HG02973 (cell line): ENCODE measurements at regions not wholly inside any gene's neighbourhood (a gene's known extent, or its start where the extent isn't known, plus 50 kb on each side); places are given as distances from the start of the nearest gene placed in this dataset.

Source experiments
- ATAC-seq: cut with Tn5 transposase; IDR thresholded peaks from one replicate; pipeline ENCODE4 v1.9.1; 2021; ENCODE audit warnings: moderate library complexity; ENCODE audit not compliant: unreplicated experiment

DNA sequence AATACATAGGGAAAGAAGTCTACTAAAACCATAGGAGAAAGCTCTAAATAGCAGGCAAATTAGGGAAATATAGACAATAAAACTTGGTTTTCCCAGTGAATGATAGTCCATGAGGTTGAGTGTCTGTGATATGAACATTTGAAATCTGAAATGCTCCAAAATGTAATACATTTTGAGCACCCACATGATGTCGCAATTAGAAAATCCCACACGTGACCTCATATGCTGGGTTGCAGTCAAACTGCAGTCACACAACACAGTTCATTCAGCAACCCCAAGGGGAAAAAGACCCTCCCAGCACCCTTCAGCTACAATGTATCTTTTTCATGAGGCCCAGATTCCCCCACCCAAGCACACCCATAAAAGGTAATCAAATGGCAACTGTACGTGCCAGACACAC, 155.6 kb downstream of the BTC start:
- ATAC-seq: no peak

DNA sequence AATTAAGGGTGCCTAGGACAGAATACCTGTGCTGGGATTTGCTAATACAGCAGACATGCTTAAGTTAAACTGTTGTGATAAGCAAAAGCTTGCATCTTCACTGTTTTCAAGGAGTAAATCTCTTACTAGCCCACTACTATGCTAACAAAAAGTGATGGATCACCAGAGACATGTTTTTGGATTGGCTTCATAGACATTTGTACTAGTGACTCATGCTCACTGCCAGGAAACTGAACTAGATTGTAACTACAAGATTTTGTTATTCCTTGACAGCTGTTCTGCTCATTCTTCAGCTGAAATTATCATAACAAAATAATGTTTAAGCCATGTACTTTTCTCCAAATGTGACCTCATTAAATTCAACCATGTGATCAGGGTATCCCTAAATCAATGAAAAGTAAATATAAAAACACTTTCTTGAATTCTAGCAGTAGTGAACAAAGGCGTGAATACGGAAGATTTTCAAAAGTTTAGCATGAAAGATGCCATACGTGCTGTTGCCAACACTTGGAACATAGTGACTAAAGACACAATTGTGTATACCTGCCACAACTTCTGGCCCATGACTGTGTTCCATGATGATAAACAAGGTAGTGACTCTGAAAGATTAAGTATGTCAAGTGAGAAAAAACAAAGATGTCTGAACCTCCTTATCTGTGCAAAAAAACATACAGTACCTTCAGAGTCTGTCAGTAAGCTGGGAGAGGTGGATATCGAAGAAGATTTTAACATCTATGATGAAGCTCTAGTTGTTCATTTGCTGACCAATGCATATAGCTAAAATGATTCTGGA, 154.0 kb downstream of the BTC start:
- no peak for ATAC-seq

DNA sequence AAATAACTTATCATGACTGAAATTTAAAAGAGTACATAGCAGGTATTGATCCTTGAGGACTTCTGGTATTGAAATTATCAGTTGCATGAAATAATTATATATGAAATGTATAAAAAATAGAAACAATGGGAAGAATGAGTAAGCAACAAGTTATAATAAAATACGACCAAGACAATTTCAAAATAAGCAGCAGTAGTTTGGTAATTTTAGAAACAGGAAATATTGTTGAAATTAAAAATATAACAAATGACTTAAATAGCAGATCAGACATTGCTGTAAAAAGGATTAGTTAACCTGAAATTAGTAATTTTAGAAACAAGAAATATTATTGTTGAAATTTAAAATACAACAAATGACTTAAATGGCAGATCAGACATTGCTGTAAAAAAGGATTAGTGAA, 152.3 kb downstream of the BTC start:
- no peak for ATAC-seq

DNA sequence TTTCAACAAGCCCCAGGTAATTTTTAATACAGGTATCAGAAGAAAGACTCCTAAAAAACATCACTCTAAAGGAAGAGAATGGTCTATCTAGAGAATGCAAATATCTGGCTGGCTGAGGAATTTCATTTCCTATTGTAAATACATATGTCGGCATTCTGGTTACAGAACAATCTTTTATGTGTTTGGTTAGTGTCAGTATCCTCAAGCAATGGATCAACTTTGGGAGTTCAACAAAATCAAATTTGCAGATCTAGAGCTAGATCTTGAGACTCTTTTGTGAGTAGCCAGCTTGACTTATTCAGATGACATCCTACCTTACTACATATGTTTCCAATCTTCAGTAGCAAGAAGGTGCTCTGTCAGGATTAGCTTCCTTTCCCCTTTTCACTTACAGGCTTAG, 145.1 kb downstream of the BTC start:
- ATAC-seq: no peak

DNA sequence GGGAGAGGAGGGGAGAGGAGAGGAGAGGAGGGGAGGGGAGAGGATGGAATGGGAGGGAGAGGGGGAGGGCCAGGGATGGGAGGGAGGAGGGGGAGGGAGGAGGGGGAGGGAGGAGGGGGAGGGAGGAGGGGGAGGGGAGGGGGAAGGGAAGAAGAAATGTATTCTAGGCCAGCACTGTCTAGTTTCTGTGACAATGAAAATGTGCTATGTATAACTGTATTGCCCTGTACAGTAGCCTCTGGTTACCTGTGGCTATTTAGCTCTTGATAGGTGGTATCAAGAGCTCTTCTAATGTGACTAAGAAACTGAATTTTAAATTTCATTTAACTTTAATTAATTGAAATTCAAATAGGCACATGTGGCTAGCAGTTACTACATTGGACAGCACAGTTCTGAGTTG, 143.1 kb downstream of the BTC start:
- no peak for ATAC-seq

DNA sequence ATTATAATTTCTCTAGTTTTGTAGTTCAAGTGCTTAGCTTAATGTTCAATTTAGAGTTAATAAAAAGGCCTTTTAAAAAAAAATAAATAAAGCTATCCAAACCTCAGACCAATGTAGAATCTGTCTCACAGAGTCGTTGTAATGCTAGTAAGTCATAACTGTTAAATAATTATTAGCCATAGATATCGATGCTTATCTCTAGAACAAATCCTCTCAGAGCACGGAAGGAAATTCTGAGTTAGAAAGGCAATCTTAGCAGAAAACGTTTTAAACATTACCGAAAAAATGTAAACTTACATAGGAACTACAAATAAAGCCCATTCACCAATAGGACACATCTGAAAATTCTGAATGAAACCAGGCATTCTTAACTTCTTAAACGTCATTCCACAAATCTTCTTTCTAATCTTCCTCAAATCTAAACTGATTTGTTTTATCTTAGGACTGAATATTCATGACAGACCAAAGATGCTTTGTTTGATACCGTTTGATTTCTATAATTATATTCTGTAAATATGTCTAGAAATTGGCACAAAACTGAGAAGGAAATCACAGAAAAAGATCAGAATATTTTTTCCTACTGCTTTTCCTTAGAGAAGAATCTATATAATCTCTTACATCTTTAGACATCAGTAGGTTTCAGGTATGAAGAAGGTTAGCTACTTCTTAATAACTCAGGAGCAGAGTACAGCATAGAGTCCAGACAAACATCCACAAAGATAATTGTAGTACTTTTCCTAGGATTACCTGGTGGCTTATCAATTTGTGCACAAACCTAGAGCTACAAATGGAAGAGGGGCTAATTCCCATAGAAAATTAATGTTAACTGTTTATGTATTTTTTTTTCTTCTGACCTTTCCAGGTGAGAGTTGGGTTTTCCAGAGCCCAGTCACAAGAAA, 140.7 kb downstream of the BTC start:
- ATAC-seq: no peak

DNA sequence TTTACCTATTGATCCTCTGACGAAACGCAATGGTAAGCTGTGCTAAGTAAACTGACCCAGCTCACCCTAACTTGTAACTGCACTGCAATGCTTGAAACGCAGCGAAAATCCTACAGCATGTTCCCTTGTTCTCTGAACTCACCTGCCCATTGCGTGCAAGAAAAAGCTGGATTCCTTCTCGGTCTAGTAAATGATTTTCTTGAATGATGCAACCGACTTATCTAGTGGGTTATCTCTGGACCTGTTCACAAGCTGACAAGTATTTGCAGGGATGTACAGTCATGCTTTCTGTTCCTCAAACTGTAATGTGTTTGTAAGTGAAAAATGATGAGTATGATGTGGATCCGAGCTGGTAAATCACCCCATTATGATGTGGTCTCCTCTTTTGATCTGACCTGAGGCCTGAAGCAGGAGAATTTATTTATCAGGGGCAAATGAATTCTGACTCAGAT, 140.1 kb downstream of the BTC start:
- no peak for ATAC-seq

DNA sequence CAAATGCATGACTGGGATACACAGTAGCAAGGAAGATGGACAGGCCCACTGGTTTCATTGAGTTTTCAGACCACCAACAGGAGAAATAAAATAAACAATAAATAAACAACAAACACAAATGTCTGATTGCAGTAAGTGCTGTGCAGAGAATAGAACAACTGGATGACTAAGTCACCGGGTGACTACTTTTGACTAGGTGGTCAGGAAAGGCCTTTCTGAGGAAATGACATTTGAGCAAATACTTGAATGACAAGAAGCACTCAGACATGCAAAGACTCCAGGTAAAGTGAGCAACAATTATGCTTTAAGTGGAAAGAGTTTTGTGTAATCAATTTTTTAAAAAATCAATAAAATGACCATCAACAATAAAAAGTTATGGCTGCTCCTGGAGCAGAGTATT, 137.7 kb downstream of the BTC start:
- ATAC-seq: no peak

DNA sequence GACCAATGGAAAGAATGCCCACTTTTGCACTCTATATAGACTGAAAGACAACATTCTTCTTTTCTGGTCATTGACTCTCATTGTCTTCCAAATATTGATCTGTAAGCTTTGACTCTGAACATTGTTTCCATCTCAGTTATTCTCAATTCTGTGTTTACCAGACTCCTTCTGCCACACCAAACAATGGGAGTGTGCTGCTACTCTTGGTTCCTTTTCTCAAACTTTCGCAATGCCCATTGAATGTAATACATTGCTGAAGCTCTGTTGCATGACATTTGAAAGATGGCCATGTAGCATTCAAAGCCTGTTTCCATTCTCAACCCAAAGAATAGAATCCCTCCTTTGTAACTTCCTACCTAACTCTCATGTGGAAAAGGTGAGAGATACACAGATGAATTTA, 136.2 kb downstream of the BTC start:
- no peak for ATAC-seq

DNA sequence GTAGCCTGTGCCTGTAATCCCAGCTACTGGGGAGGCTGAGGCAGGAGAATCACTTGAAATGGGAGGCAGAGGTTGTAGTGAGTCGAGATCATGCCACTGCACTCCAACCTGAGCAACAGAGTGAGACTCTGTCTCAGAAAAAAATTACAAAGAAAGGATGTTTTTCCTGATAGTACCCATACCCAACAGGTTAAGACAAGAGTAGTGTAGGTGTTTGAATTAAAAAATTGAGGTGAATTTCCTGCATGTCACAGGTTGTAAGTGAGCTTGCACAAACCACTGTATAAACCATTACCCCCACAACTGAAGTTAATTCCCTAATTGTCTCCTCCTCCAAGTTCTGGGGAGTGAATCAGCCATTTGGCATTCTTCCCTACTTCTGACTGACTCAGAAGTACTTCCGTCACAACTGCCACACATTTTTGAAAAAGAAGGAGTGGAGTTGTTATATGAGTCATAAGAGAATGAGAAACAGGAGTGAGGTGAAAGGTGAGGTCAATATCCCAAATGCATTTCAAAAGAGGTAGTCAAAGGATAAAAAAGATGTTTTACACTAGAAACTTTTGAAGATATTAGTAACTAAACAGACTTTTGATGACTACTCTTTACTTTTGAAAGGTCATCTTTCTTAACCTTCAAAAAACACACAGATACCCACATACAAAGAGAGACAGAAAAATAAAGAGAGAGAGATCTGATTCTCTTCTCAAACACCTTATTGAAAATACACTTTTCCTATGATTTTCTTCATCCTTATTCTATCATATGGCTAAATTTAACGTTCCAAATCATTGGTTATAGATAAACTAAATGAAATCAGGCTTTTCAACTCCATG, 134.5 kb downstream of the BTC start:
- no peak for ATAC-seq

DNA sequence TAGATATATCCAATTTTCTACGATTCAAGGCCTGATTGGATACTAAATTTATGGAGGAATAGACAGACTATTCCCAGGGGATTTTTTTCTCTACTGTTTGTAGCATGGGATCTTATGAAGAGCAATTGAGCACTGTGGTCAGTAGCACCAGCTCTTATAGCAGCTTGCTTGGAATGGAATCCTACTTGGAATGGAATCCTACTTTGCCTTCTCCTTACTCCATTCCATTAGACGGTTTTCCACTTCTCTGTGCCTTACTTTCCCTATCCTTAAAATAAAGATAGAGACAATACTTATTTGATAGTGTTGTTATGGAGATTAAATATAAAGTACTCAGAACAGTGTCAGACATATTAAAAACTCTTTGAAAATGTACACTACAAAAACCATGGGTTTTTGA, 133.5 kb downstream of the BTC start:
- no peak for ATAC-seq

DNA sequence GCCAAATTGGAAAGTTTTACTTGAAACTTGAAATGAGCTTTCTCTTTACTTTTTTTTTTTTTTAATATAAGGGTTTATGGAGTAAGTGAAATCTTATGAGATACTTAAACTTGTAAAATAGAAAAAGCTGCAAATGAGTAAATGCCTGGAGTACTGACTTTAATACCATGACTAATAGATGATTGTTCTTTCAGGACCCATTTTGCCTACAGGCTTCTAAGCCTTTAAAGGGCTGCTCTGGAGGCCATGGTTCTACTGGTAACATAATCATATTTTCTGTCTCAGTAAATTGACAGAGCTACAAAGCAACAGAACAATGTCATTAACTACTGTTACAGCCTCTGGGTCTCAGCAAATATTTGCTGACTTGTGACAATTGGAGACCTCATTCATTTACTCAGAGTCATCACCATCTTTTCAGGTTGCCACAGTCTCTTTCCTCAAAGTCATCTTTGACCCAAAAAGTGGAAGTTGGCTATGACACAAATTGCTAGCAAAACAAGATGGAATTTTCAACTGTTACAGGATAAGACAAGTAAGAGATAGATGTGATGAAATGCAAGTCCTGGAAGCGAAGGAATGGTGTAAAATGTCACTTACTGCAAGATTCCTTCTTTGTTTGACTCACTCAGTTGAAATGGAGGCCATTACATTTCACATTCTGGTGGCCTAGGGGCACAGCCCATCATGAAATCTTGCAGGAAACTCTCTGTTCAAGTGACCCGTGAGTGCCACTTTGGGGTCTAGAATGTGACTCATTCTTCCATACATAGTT, 132.7 kb downstream of the BTC start:
- ATAC-seq: no peak

DNA sequence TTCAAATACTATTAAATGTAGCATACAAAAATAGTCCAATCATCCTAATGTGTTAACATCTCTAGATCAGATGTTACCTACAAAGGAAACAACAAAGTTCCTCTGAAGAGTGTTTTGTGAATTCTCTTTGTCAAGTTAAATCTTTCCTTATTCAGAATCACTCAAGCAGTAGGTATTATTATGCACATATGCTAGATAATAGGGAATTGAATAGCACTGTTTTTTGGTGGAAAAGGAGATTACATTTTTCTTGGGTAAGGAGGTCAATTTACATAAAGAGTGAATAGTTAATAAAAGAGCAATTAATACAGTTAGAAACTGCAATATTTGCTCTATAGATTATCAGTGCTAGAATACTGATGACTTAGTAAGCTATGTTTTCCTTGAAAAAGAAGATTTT, 130.7 kb downstream of the BTC start:
- no peak for ATAC-seq

DNA sequence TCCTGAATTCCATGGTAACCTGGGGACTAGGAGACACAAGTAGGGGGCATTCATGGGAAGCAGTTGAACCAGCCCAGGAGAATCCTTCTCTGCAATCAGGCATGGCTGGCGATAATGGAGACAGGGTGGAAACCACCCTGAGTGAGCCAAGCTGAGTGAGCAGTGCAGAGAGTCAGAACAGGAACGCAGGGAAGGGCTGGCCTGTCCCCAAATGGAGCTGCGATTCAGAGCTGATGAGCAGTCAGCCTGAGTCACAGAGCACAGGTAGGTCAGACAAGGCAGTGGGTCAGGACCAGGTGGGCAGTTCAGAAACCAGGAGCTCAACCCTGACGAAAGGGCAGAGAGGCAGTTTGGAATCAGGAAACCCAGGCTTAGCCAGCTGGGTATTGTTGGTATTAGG, 129.0 kb downstream of the BTC start:
- no peak for ATAC-seq

DNA sequence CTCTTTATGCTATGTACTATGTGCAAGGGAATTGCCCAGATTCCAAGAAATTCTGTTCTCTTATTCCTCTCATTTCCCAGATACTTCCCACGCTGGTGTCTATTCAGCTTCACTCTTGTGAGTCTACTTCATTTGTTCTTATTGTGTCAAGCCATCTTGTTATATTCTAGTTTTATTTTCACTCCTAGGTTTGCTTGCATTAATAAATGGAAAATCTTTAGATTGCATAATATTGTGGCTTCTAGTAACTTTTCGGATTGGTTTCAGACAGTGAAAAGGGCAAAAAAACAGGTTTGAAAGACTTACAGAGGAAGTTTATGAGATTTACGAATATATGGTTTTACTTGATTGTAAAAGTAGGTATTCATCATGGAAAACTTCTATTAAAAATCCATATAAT, 128.4 kb downstream of the BTC start:
- no peak for ATAC-seq

DNA sequence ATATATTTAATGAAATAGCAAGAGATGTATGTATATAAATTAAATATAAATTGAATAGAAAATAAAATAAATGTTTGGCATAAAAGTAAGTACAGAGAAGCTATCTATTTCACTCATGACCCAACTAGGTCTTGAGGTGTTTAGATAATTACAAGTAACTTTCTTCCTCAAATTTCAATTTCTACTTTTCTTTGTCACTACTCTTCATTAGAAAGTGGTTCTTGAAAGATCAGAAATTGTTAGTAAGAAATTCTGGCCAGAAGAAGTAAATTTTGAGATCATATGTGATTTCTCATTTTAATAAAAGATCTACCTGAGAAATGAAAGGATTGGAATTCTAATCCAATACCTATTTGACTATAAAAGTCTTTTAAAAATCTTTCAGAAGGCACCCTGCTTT, 126.9 kb downstream of the BTC start:
- ATAC-seq: no peak

DNA sequence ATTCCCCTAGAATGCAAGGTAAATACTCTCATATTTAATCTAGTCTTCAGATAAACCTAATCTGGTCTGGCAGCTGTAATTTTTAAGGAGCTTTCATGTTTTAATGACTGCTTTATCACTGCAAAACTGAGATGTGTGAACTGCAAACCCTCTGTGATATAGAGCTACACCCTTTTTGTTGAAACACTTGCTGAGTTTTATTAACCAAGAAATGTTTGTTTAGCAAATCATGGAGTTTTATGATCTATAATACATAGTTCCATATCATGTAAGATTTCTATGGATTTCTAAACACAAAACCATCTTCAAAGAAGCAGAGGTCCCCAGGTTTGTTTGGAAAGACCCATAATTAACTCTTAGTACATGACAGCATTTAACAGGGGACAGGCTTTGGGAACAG, 126.4 kb downstream of the BTC start:
- no peak for ATAC-seq

DNA sequence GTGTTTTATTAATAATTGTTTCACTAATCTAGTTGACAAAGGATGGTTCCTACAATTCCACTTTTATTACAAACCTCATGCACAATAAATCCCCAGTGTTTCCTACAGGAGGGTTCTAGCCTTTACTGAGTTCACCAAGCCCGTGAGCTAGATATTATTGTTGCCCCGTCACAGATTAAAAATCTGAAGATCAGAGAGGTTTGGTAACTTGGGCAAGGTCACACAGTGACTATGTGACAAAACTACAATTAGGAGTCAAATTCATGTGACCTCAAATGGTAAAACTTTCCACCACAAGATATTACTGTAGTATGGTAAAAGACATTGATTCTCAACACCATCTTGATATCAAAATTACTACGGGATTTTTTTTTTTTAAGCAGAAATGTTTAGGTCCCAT, 124.6 kb downstream of the BTC start:
- no peak for ATAC-seq

DNA sequence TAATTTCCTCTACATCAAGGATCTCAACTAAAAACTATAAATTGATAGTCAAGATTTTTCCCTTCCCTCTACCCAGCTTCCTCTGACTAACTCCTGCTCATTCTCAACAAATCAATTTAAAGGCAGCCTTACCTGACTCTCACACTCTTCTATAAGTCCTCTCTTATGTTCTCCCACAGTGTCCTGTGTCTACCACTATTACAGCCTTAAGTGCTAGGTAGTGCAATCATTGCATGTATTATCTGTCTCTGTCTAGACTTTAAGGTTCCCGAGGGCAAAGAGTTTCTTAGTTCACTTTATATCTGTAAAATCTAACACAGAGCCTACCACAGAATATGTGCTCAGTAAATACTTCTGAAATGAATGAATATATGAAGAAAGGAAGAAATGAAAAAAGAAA, 123.7 kb downstream of the BTC start:
- no peak for ATAC-seq

DNA sequence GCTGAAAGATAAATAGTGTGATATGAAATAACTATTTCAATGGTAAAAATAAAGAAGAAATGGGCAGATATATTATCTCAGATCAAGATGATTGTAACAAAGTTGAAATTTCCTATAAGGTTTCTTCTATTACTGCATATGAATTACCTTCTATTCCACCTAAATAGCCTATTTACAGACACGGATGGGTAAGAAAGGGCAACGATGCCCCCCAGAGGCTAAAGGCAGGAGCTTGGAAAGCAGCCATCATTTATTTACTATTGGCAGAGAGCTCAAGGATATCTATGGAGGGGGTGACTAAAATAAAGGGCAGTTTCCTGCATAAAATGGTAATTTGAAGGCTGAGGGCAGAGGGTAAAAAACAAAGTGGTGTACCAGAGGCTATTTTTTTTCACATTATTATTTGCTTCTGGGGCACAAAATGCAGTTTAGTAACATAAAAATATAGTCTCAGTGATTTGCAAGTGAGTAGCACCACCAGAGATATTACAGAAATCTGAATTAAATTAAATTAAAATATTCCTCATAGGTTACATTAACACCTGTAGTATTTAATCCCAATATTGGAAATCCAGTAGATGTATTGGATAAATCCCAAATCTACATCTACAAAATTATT, 123.1 kb downstream of the BTC start:
- peak; percentile 50 for ATAC-seq
